IMR-90 (cell line): ENCODE measurements at regions not wholly inside any gene's neighbourhood (a gene's known extent, or its start where the extent isn't known, plus 50 kb on each side); places are given as distances from the start of the nearest gene placed in this dataset.

Experiments used
- CEBPB ChIP-seq: IDR thresholded peaks from 2 replicates; pipeline ENCODE4 v1.6.1; 2012; ENCODE audit warnings: low read depth, low read length, improper control_type of control experiment
- CHD1 ChIP-seq: IDR thresholded peaks from 2 replicates; pipeline ENCODE4 v1.6.1; 2012; ENCODE audit warnings: low read depth, low read length, improper control_type of control experiment
- CTCF ChIP-seq: conservative IDR thresholded peaks from 2 replicates; pipeline ENCODE4 v1.5.1; 2012; ENCODE audit warnings: mild to moderate bottlenecking, low read depth, low read length, improper control_type of control experiment
- FOS ChIP-seq: fragments of 150-350 bp; IDR thresholded peaks from 2 replicates; pipeline ENCODE4 v1.6.1; 2016; ENCODE audit warnings: low read depth, low read length
- MXI1 ChIP-seq: IDR thresholded peaks from 2 replicates; pipeline ENCODE4 v1.6.1; 2012; ENCODE audit warnings: low read depth, mild to moderate bottlenecking, low read length, moderate library complexity, borderline replicate concordance
- POLR2A ChIP-seq: IDR thresholded peaks from 2 replicates; pipeline ENCODE4 v1.6.1; 2012; ENCODE audit warnings: mild to moderate bottlenecking, low read depth, low read length
- RAD21 ChIP-seq: IDR thresholded peaks from 2 replicates; pipeline ENCODE4 v1.6.1; 2012; ENCODE audit warnings: low read length, improper control_type of control experiment
- RFX5 ChIP-seq: IDR thresholded peaks from 2 replicates; pipeline ENCODE4 v1.8.0; 2012; ENCODE audit warnings: low read depth, mild to moderate bottlenecking, low read length, moderate library complexity
- SMC3 ChIP-seq: fragments of 150-350 bp; IDR thresholded peaks from 2 replicates; pipeline ENCODE4 v1.6.1; 2016; ENCODE audit warnings: low read depth, mild to moderate bottlenecking, antibody characterized with exemption, low read length, moderate library complexity
- USF2 ChIP-seq: fragments of 150-350 bp; IDR thresholded peaks from 2 replicates; pipeline ENCODE4 v1.6.1; 2017; ENCODE audit warnings: mild to moderate bottlenecking, antibody characterized with exemption, low read length, low read depth

- no peak for TF ChIP-seq POLR2A
- no peak for TF ChIP-seq MXI1
- no peak for TF ChIP-seq CTCF
- no peak for TF ChIP-seq RFX5
- no peak for TF ChIP-seq CHD1
- no peak for TF ChIP-seq SMC3
- TF ChIP-seq CEBPB = no peak
- no peak for TF ChIP-seq RAD21
- no peak for TF ChIP-seq USF2
- TF ChIP-seq FOS = no peak
Measured at GRCh38 chr6:134438837-134439236, 120.9 kb upstream of the SGK1 start.
